Nephron progenitor cell (in vitro differentiated cells): ENCODE measurements at regions not wholly inside any gene's neighbourhood (a gene's known extent, or its start where the extent isn't known, plus 50 kb on each side); places are given as distances from the start of the nearest gene placed in this dataset.

Experiments used
- DNase-seq: peaks from one replicate; pipeline ENCODE4 v3.0.0; 2021
- H3K27ac Mint-ChIP-seq: 2 replicates; pipeline ENCODE4 v1.8.0; 2021; ENCODE audit warnings: mild to moderate bottlenecking, moderate library complexity, mixed read lengths
- H3K27me3 Mint-ChIP-seq: 2 replicates; pipeline ENCODE4 v1.8.0; 2021; ENCODE audit warnings: mild to moderate bottlenecking, low read depth, mixed read lengths; ENCODE audit not compliant: poor library complexity
- H3K36me3 Mint-ChIP-seq: 2 replicates; pipeline ENCODE4 v1.8.0; 2021; ENCODE audit warnings: low read depth, mixed read lengths
- H3K4me1 Mint-ChIP-seq: 2 replicates; pipeline ENCODE4 v1.8.0; 2021; ENCODE audit warnings: mixed read lengths
- H3K4me3 Mint-ChIP-seq: 2 replicates; pipeline ENCODE4 v1.8.0; 2021; ENCODE audit warnings: mild to moderate bottlenecking, moderate library complexity, mixed read lengths
- H3K9me3 Mint-ChIP-seq: 2 replicates; pipeline ENCODE4 v1.8.0; 2021; ENCODE audit warnings: mild to moderate bottlenecking, moderate library complexity, mixed read lengths
- TF ChIP-seq, protein P1 (sequence below): fragments of 200-600 bp; sonication (generic); IDR thresholded peaks from 2 replicates; pipeline ENCODE4 v1.5.0; 2021; ENCODE audit warnings: antibody characterized with exemption

GRCh38 chr5:91478096-91478495, 95.0 kb upstream of the ARRDC3 start:
- no peaks in the 10 kb centered on the region for H3K36me3 Mint-ChIP-seq
- H3K27me3 Mint-ChIP-seq, result peaks cover 9% of the 10 kb centered on the region
- H3K27ac Mint-ChIP-seq, result no peak overlapping the region
- TF ChIP-seq, protein P1, sequence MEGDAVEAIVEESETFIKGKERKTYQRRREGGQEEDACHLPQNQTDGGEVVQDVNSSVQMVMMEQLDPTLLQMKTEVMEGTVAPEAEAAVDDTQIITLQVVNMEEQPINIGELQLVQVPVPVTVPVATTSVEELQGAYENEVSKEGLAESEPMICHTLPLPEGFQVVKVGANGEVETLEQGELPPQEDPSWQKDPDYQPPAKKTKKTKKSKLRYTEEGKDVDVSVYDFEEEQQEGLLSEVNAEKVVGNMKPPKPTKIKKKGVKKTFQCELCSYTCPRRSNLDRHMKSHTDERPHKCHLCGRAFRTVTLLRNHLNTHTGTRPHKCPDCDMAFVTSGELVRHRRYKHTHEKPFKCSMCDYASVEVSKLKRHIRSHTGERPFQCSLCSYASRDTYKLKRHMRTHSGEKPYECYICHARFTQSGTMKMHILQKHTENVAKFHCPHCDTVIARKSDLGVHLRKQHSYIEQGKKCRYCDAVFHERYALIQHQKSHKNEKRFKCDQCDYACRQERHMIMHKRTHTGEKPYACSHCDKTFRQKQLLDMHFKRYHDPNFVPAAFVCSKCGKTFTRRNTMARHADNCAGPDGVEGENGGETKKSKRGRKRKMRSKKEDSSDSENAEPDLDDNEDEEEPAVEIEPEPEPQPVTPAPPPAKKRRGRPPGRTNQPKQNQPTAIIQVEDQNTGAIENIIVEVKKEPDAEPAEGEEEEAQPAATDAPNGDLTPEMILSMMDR, result no peak
- no peak for DNase-seq
- no peak overlapping the region for H3K4me3 Mint-ChIP-seq
- no peaks in the 10 kb centered on the region for H3K4me1 Mint-ChIP-seq
- no peaks in the 10 kb centered on the region for H3K9me3 Mint-ChIP-seq

GRCh38 chr5:91477408-91477807, 94.3 kb upstream of the ARRDC3 start:
- Mint-ChIP-seq H3K36me3 (no peaks in the 10 kb centered on the region), H3K27ac (no peak overlapping the region), H3K27me3 (peaks cover 9% of the 10 kb centered on the region), H3K9me3 (no peaks in the 10 kb centered on the region), H3K4me1 (no peaks in the 10 kb centered on the region), H3K4me3 (no peak overlapping the region)
- TF ChIP-seq, protein P1, result no peak
- no peak for DNase-seq

DNA sequence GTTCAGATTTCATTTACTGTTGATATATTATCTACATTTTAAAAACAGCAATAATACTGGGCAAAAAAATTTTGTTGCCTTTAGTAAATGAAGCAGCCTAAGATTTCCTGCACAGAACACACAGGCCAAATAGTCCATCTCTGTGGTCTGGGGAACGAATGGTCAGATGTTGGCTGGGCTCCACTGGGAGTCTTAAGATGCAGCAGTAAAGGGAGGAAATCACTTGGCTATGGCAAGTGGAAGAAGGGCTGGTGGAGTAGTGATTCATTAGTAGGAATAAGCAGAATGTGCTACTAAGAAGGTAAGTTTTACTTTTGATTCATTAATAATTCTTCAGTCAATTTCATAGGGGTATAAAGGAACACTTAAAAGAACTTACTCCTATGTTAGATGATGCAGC, 91.1 kb upstream of the ARRDC3 start:
- TF ChIP-seq, protein P1, result no peak
- H3K36me3 Mint-ChIP-seq, result no peaks in the 10 kb centered on the region
- no peak for DNase-seq
- H3K27ac Mint-ChIP-seq, result no peak overlapping the region
- peaks cover 4% of the 10 kb centered on the region for H3K27me3 Mint-ChIP-seq
- no peak overlapping the region for H3K4me3 Mint-ChIP-seq
- H3K4me1 Mint-ChIP-seq, result peaks cover 8% of the 10 kb centered on the region
- no peaks in the 10 kb centered on the region for H3K9me3 Mint-ChIP-seq

DNA sequence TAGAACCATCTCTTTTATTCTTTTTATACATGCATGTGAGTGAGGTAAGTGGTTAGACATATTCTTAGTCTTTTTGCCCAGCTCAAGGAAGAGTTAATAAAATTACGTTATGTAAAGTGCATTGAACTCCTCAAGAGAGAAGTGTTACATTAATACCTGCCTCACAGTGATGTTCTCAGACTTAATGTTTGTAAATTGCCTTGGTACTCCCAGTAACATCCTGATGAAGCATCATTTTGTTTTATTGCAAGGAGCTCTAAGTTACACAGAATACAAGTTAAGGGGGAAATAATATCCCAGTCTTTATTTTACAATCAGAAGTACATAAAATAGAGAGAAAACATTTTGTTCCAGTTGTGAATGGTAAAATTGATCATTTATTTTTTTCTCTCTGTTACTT, 89.5 kb upstream of the ARRDC3 start:
- DNase-seq, result no peak
- Mint-ChIP-seq H3K27me3 (peaks cover 4% of the 10 kb centered on the region), H3K9me3 (no peaks in the 10 kb centered on the region), H3K4me1 (peaks cover 16% of the 10 kb centered on the region), H3K27ac (no peak overlapping the region), H3K4me3 (no peak overlapping the region), H3K36me3 (no peaks in the 10 kb centered on the region)
- TF ChIP-seq, protein P1, result no peak

DNA sequence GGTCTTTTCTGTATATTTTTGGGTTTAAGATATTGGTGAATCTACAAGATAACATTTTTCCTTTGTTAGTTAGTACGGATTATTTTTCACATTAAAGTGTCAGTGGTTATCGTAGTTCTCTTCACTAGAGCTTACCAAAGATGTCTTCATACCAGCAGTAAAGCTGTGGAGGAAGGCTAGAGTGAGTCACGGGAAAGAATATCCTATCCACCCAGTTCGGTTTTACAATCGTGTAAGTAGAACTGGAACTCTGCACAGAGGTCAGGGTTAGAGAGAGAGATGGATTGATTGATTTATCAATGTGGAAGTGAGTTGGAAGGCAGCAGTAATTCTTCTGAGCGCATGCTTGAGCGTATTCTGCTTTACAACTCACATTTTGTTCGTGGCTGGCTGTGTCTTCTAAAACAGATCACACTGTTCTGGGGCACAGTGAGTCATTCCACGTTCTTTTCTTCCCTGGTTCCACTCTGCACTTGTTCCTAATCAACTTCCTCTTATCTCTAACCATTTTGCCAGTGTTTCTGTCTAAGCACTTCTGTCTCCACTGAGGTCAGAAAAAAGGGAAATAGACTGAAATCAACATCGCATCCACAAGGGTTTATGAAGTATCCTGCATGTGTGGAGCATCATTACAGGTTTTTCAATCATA, 86.5 kb upstream of the ARRDC3 start:
- Mint-ChIP-seq H3K27ac (no peak overlapping the region), H3K36me3 (no peaks in the 10 kb centered on the region), H3K9me3 (no peaks in the 10 kb centered on the region), H3K27me3 (no peaks in the 10 kb centered on the region), H3K4me3 (no peak overlapping the region), H3K4me1 (peaks cover 16% of the 10 kb centered on the region)
- TF ChIP-seq, protein P1, result no peak
- no peak for DNase-seq
